Ishikawa (cell line): ENCODE measurements at regions not wholly inside any gene's neighbourhood (a gene's known extent, or its start where the extent isn't known, plus 50 kb on each side); places are given as distances from the start of the nearest gene placed in this dataset.

Experiments used
- CEBPB ChIP-seq: IDR thresholded peaks from 2 replicates; pipeline ENCODE4 v1.6.1; 2012
- CREB1 ChIP-seq: IDR thresholded peaks from 2 replicates; pipeline ENCODE4 v1.6.1; 2012; ENCODE audit warnings: low read depth
- EGR1 ChIP-seq: IDR thresholded peaks from 2 replicates; pipeline ENCODE4 v1.6.1; 2012
- EP300 ChIP-seq: IDR thresholded peaks from 2 replicates; pipeline ENCODE4 v1.6.1; 2012; ENCODE audit warnings: borderline replicate concordance
- MAX ChIP-seq: IDR thresholded peaks from 2 replicates; pipeline ENCODE4 v1.6.1; 2012
- NFIC ChIP-seq: IDR thresholded peaks from 2 replicates; pipeline ENCODE4 v1.6.1; 2012
- RAD21 ChIP-seq: IDR thresholded peaks from 2 replicates; pipeline ENCODE4 v1.6.1; 2012; ENCODE audit warnings: low read depth
- REST ChIP-seq: IDR thresholded peaks from 2 replicates; pipeline ENCODE4 v1.6.1; 2012; ENCODE audit warnings: low read depth, mild to moderate bottlenecking
- TAF1 ChIP-seq: IDR thresholded peaks from 2 replicates; pipeline ENCODE4 v1.6.1; 2012; ENCODE audit warnings: low read depth, mild to moderate bottlenecking
- TEAD4 ChIP-seq: IDR thresholded peaks from 2 replicates; pipeline ENCODE4 v1.6.1; 2012
- USF1 ChIP-seq: IDR thresholded peaks from 2 replicates; pipeline ENCODE4 v1.6.1; 2012
- YY1 ChIP-seq: IDR thresholded peaks from 2 replicates; pipeline ENCODE4 v1.6.1; 2012; ENCODE audit warnings: low read depth
- ZBTB7A ChIP-seq: IDR thresholded peaks from 2 replicates; pipeline ENCODE4 v1.6.1; 2012; ENCODE audit warnings: low read depth

GRCh38 chr2:150107170-150107569 lies 380.3 kb downstream of the RND3 start:
- TF ChIP-seq MAX (no peak), EP300 (no peak), CEBPB (no peak), CREB1 (no peak), TEAD4 (no peak), NFIC (no peak), RAD21 (no peak), YY1 (no peak), TAF1 (no peak), EGR1 (no peak), REST (no peak), USF1 (no peak), ZBTB7A (no peak)
